ENCODE measurements at regions not wholly inside any gene's neighbourhood (a gene's known extent, or its start where the extent isn't known, plus 50 kb on each side); places are given as distances from the start of the nearest gene placed in this dataset.

GRCh38 chr6:4327841-4328240, 192.5 kb upstream of the ECI2 start:
- Histone ChIP-seq H3K9me2 (replicated peaks; ENCODE audit: low read length) (no peaks in the 10 kb centered on the region), H3K27ac (ENCODE audit: low read length) (no peak overlapping the region), H3K27me3 (ENCODE audit: low read length) (no peaks in the 10 kb centered on the region), H3K4me3 (ENCODE audit: low read length) (no peak overlapping the region), H3F3A (ENCODE audit: low read length, unreplicated experiment) (no peaks in the 10 kb centered on the region), H3K79me2 (ENCODE audit: low read length) (no peaks in the 10 kb centered on the region), H4K20me1 (ENCODE audit: low read length) (no peaks in the 10 kb centered on the region), H3K4me1 (ENCODE audit: insufficient read depth, low read length) (peaks cover 7% of the 10 kb centered on the region), H2AFZ (ENCODE audit: low read length) (no peak overlapping the region), H3K9me3 (ENCODE audit: low read length) (no peaks in the 10 kb centered on the region), H3K4me2 (ENCODE audit: low read length) (no peak overlapping the region), H3K9ac (ENCODE audit: low read length) (no peak overlapping the region), H3K36me3 (ENCODE audit: low read depth, low read length) (no peaks in the 10 kb centered on the region)
- CTCF ChIA-PET = no interaction called here
- intact Hi-C loops (cut with micrococcal nuclease) = no loop called here
- POLR2A ChIA-PET (ENCODE audit: unreplicated experiment) = no interaction called here
- TF ChIP-seq CTCF (conservative IDR thresholded peaks at IDR 0.05; ENCODE audit: low read depth, low read length) (no peak), EZH2phosphoT487 (IDR thresholded peaks at IDR 0.05; ENCODE audit: borderline replicate concordance, low read length) (no peak), EZH2 (IDR thresholded peaks at IDR 0.05; ENCODE audit: low read length, unreplicated experiment) (no peak)
- no peak for ATAC-seq
- BruUV-seq (replicated peaks) = no TSS peak
- no peak for DNase-seq

- no TSS peak for BruUV-seq (replicated peaks)
- Histone ChIP-seq H4K20me1 (ENCODE audit: low read length) (no peaks in the 10 kb centered on the region), H3K9ac (ENCODE audit: low read length) (no peak overlapping the region), H3K9me3 (ENCODE audit: low read length) (no peaks in the 10 kb centered on the region), H3K27ac (ENCODE audit: low read length) (no peak overlapping the region), H2AFZ (ENCODE audit: low read length) (no peak overlapping the region), H3K4me3 (ENCODE audit: low read length) (no peak overlapping the region), H3F3A (ENCODE audit: low read length, unreplicated experiment) (peaks cover 11% of the 10 kb centered on the region), H3K36me3 (ENCODE audit: low read depth, low read length) (no peaks in the 10 kb centered on the region), H3K79me2 (ENCODE audit: low read length) (no peaks in the 10 kb centered on the region), H3K9me2 (replicated peaks; ENCODE audit: low read length) (no peaks in the 10 kb centered on the region), H3K4me1 (ENCODE audit: insufficient read depth, low read length) (peaks cover 34% of the 10 kb centered on the region), H3K27me3 (ENCODE audit: low read length) (no peaks in the 10 kb centered on the region), H3K4me2 (ENCODE audit: low read length) (no peak overlapping the region)
- intact Hi-C loops (cut with micrococcal nuclease) = no loop called here
- POLR2A ChIA-PET (ENCODE audit: unreplicated experiment) = no interaction called here
- CTCF ChIA-PET = no interaction called here
- ATAC-seq (no peak), DNase-seq (no peak)
- TF ChIP-seq EZH2phosphoT487 (IDR thresholded peaks at IDR 0.05; ENCODE audit: borderline replicate concordance, low read length) = no peak
- TF ChIP-seq CTCF (conservative IDR thresholded peaks at IDR 0.05; ENCODE audit: low read depth, low read length) = no peak
- TF ChIP-seq EZH2 (IDR thresholded peaks at IDR 0.05; ENCODE audit: low read length, unreplicated experiment) = no peak
Measured at GRCh38 chr6:4324746-4325145, 189.4 kb upstream of the ECI2 start.

- no peaks in the 10 kb centered on the region for H3K9me2 ChIP-seq (replicated peaks; ENCODE audit: low read length)
- 0 out of 2 replicates have a peak overlapping the region, but pooled peaks have one; percentile 5 for H3K27ac ChIP-seq (ENCODE audit: low read length)
- H2AFZ ChIP-seq (ENCODE audit: low read length) = no peak overlapping the region
- peaks cover 45% of the 10 kb centered on the region for H3K4me1 ChIP-seq (ENCODE audit: insufficient read depth, low read length)
- H3K9ac ChIP-seq (ENCODE audit: low read length) = no peak overlapping the region
- DNase-seq = no peak
- no peaks in the 10 kb centered on the region for H3K36me3 ChIP-seq (ENCODE audit: low read depth, low read length)
- POLR2A ChIA-PET (ENCODE audit: unreplicated experiment) = no interaction called here
- ATAC-seq = no peak
- H3K4me2 ChIP-seq (ENCODE audit: low read length) = no peak overlapping the region
- no TSS peak for BruUV-seq (replicated peaks)
- no peaks in the 10 kb centered on the region for H3K27me3 ChIP-seq (ENCODE audit: low read length)
- peaks cover 11% of the 10 kb centered on the region for H3F3A ChIP-seq (ENCODE audit: low read length, unreplicated experiment)
- no peaks in the 10 kb centered on the region for H4K20me1 ChIP-seq (ENCODE audit: low read length)
- CTCF ChIA-PET = no interaction called here
- TF ChIP-seq EZH2phosphoT487 (IDR thresholded peaks at IDR 0.05; ENCODE audit: borderline replicate concordance, low read length) = no peak
- no peak for TF ChIP-seq CTCF (conservative IDR thresholded peaks at IDR 0.05; ENCODE audit: low read depth, low read length)
- TF ChIP-seq EZH2 (IDR thresholded peaks at IDR 0.05; ENCODE audit: low read length, unreplicated experiment) = no peak
- no peaks in the 10 kb centered on the region for H3K9me3 ChIP-seq (ENCODE audit: low read length)
- no peaks in the 10 kb centered on the region for H3K79me2 ChIP-seq (ENCODE audit: low read length)
- intact Hi-C loops (cut with micrococcal nuclease) = no loop called here
- H3K4me3 ChIP-seq (ENCODE audit: low read length) = no peak overlapping the region
Measured at GRCh38 chr6:4323322-4323721, 187.9 kb upstream of the ECI2 start.
